Pancreas (tissue), 10 donors: ENCODE measurements at regions not wholly inside any gene's neighbourhood (a gene's known extent, or its start where the extent isn't known, plus 50 kb on each side); places are given as distances from the start of the nearest gene placed in this dataset.

Source experiments
- ATAC-seq, 4 donors: fragments of 200-7000 bp; cut with Tn5 transposase; one replicate each; pipeline versions ENCODE4 v1.8.0 to v1.9.1; 2020; ENCODE audit warnings: mild to moderate bottlenecking in 4 of 4, moderate library complexity in 4 of 4
- DNase-seq, 6 donors: peaks; one replicate each; pipeline ENCODE4 v3.0.0-alpha.2; 2020
- FAIRE-seq: peaks from 2 replicates; lab custom pipeline; 2012; peaks lifted over from hg19 to GRCh38; lab: Jason Lieb, UNC
- H3K27ac ChIP-seq, 4 donors: fragments of 200-600 bp; sonication (generic); 1 replicate in 3 of 4; 2 replicates in 1 of 4; pipeline versions ENCODE4 v1.5.0 to v1.8.0; 2020
- H3K27me3 ChIP-seq, 4 donors: fragments of 200-600 bp; one replicate each; pipeline ENCODE4 v1.8.0; 2021
- H3K36me3 ChIP-seq, 3 donors: fragments of 200-600 bp; sonication (generic) in 1 of 3; one replicate each; pipeline versions ENCODE4 v1.5.0 to v1.8.0; 2020 to 2021
- H3K4me1 ChIP-seq, 3 donors: fragments of 200-600 bp; one replicate each; pipeline ENCODE4 v1.8.0; 2021
- H3K4me3 ChIP-seq, 4 donors: fragments of 200-600 bp; sonication (generic) in 2 of 4; one replicate each; pipeline versions ENCODE4 v1.5.0 to v1.8.0; 2020 to 2021
- H3K9me3 ChIP-seq, 4 donors: fragments of 200-600 bp; one replicate each; pipeline ENCODE4 v1.8.0; 2021
- CTCF ChIP-seq, 4 donors: fragments of 200-600 bp; sonication (generic) in 3 of 4; IDR thresholded peaks; one replicate each; pipeline versions ENCODE4 v1.5.0 to v1.8.0; 2021; ENCODE audit warnings: antibody characterized with exemption in 4 of 4
- WGBS, 2 donors: extraction: QIAGEN DNeasy Blood & Tissue Kit; methylation state at CpG; one replicate each; pipeline ENCODE4 v1.1.7; 2013; 5-methylcytosine and 5-hydroxymethylcytosine counted together
- intact Hi-C, 3 donors: fragments of 100-400 bp; cut with DNase I; formaldehyde crosslinking; loops; one replicate each; pipeline versions ENCODE4 v1.11.1 to v1.14.2; 2022
- donor health status: healthy with polysubstance abuse.
- donor health status: DM: no; HTN: no; CAD: no; lungs with moderate emphysema.
- donor health status: DM: no; HTN: no; CAD: no.
- donor health status: control.
- donor health status: control.
- donor health status: Bipolar disorder and iron deficiency.
- donor health status: DM: yes; HTN: yes; CAD: no.
- donor health status: DM: no; HTN: no; CAD: no.
- donor health status: DM: no; HTN: no; CAD: no.
- donor health status: DM: yes; HTN: yes; CAD: no.

GRCh38 chr3:137171834-137172603 lies 214.2 kb downstream of the IL20RB start:
- H3K27ac ChIP-seq: no peak overlapping the region
- 46 to 52% methylated on average over 5 of the region's 5 CpGs for WGBS, 2 donors
- H3K4me1 ChIP-seq: no peaks in the 10 kb centered on the region
- H3K27me3 ChIP-seq: no peaks in the 10 kb centered on the region
- DNase-seq: no peak
- no peak for ATAC-seq
- no peak for TF ChIP-seq CTCF (IDR thresholded peaks at IDR 0.05)
- H3K9me3 ChIP-seq: no peaks in the 10 kb centered on the region
- H3K4me3 ChIP-seq: no peak overlapping the region
- no peaks in the 10 kb centered on the region for H3K36me3 ChIP-seq
- no peak for FAIRE-seq
- intact Hi-C loops: no loop called here

- 56 to 57% methylated on average over 1 of the region's 1 CpG for WGBS, 2 donors
These were observed 214.9 kb downstream of the IL20RB start for GRCh38 chr3:137172728-137173127.

GRCh38 chr3:137174514-137174913 lies 216.7 kb downstream of the IL20RB start:
- intact Hi-C loops: no loop called here
- ATAC-seq (no peak), FAIRE-seq (no peak)

More at GRCh38 chr3:137172728-137173127, 214.9 kb downstream of the IL20RB start:
- Histone ChIP-seq H3K27ac (no peak overlapping the region), H3K4me1 (no peaks in the 10 kb centered on the region), H3K9me3 (no peaks in the 10 kb centered on the region), H3K4me3 (no peak overlapping the region), H3K36me3 (no peaks in the 10 kb centered on the region), H3K27me3 (no peaks in the 10 kb centered on the region)
- intact Hi-C loops: no loop called here
- ATAC-seq (no peak), DNase-seq (no peak), FAIRE-seq (no peak)
- no peak for TF ChIP-seq CTCF (IDR thresholded peaks at IDR 0.05)

GRCh38 chr3:137180220-137180619 lies 222.4 kb downstream of the IL20RB start:
- TF ChIP-seq CTCF (IDR thresholded peaks at IDR 0.05): no peak
- H3K36me3 ChIP-seq: no peaks in the 10 kb centered on the region
- H3K27ac ChIP-seq: no peak overlapping the region
- WGBS, 2 donors: 79 to 91% methylated on average over 2 of the region's 2 CpGs
- H3K4me1 ChIP-seq: no peaks in the 10 kb centered on the region
- FAIRE-seq: no peak
- intact Hi-C loops: no loop called here
- no peak for ATAC-seq
- no peaks in the 10 kb centered on the region for H3K27me3 ChIP-seq
- no peaks in the 10 kb centered on the region for H3K9me3 ChIP-seq
- H3K4me3 ChIP-seq: no peak overlapping the region
- no peak for DNase-seq

More at GRCh38 chr3:137174514-137174913, 216.7 kb downstream of the IL20RB start:
- no peak for DNase-seq
- Histone ChIP-seq H3K9me3 (no peaks in the 10 kb centered on the region), H3K4me1 (no peaks in the 10 kb centered on the region), H3K27me3 (no peaks in the 10 kb centered on the region), H3K36me3 (no peaks in the 10 kb centered on the region), H3K27ac (no peak overlapping the region), H3K4me3 (no peak overlapping the region)
- TF ChIP-seq CTCF (IDR thresholded peaks at IDR 0.05): no peak
- whole genome bisulfite sequencing, 2 donors: 60 to 68% methylated on average over 2 of the region's 2 CpGs
